MM.1S (cell line): ENCODE measurements at regions not wholly inside any gene's neighbourhood (a gene's known extent, or its start where the extent isn't known, plus 50 kb on each side); places are given as distances from the start of the nearest gene placed in this dataset.

Experiments
- CTCF ChIP-seq: fragments of 300-600 bp; sonication (generic); IDR thresholded peaks from 2 replicates; pipeline ENCODE4 v1.5.1; 2016; ENCODE audit warnings: antibody characterized with exemption, low read length, mixed read lengths
- EZH2 ChIP-seq: fragments of 300-600 bp; sonication (generic); optimal IDR thresholded peaks from 2 replicates; pipeline ENCODE3; 2017; ENCODE audit warnings: low read depth, mild to moderate bottlenecking, antibody characterized with exemption, low read length, mixed read lengths
- EZH2phosphoT487 ChIP-seq: fragments of 300-600 bp; sonication (generic); IDR thresholded peaks from 2 replicates; pipeline ENCODE4 v1.6.1; 2018; ENCODE audit warnings: antibody characterized with exemption, low read length

- no peak for TF ChIP-seq CTCF
- no peak for TF ChIP-seq EZH2
- no peak for TF ChIP-seq EZH2phosphoT487
Observed at GRCh38 chr14:71645656-71646055, 286.6 kb upstream of the RGS6 start.
